Rectal smooth muscle tissue (tissue), 1 donor: ENCODE measurements at regions not wholly inside any gene's neighbourhood (a gene's known extent, or its start where the extent isn't known, plus 50 kb on each side); places are given as distances from the start of the nearest gene placed in this dataset.
A peak's percentile ranks its signal among the peaks of the same experiment; 100 is the strongest.
"Not testable (repeated sequence)": the region's sequence is repeated elsewhere in the genome, so short reads cannot be mapped to it uniquely, and the experiment has no call there.

Experiments
- H3K27ac ChIP-seq: one replicate; pipeline ENCODE4 v1.7.0; 2013; ENCODE audit warnings: low read depth, low read length, inconsistent platforms
- H3K27me3 ChIP-seq: one replicate; pipeline ENCODE4 v1.7.0; 2013; ENCODE audit warnings: low read length; ENCODE audit not compliant: control insufficient read depth, insufficient read depth
- H3K36me3 ChIP-seq: one replicate; pipeline ENCODE4 v1.7.0; 2013; ENCODE audit warnings: low read length; ENCODE audit not compliant: control insufficient read depth, insufficient read depth
- H3K4me1 ChIP-seq: one replicate; pipeline ENCODE4 v1.7.0; 2013; ENCODE audit warnings: low read length; ENCODE audit not compliant: control insufficient read depth, insufficient read depth
- H3K4me3 ChIP-seq: one replicate; pipeline ENCODE4 v1.7.0; 2013; ENCODE audit warnings: low read length
- H3K9ac ChIP-seq: one replicate; pipeline ENCODE4 v1.7.0; 2013; ENCODE audit warnings: low read length

DNA sequence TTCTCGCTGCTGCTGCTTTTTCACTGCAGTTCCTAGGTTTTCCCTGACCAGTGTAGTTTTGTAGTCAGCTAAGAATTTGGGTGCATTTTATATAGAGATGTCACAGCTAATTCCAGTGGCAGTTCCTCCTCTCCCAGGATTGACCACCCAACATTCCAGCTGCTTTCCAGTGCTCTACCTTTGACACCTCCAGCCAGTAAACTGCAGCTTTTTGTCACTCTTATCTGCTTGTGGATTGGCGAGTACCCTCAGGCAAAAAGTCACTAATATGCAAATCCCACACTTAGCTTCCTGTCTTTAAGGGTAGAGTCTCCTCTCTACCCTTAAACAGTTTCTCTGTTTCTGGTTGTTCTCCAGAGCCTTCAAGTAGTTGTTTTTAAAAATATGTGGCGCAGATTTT, 146.9 kb upstream of the KCNG1 start:
- no peaks in the 10 kb centered on the region for H3K27me3 ChIP-seq
- no peak overlapping the region for H3K4me3 ChIP-seq
- no peak overlapping the region for H3K9ac ChIP-seq
- no peak overlapping the region for H3K27ac ChIP-seq
- H3K4me1 ChIP-seq = no peaks in the 10 kb centered on the region
- no peaks in the 10 kb centered on the region for H3K36me3 ChIP-seq

DNA sequence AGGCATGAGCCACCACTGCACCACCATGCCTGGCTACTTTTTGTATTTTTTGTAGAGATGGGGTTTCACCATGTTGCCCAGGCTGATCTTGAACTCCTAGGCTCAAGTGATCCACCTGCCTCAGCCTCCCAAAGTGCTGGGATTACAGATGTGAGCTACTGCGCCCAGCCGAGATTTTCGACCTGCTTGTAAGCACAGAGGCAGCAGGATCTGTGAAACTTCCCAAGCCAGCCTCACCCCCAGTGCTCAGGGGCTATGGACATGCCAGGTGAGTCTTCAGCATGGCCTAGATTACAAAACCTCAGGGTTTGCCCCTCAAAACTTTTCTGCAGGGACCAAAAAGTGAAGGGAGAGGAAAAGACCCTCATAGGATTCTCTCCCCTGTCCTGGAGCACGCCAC, 145.0 kb upstream of the KCNG1 start:
- H3K27ac ChIP-seq, H3K4me3 ChIP-seq, H3K36me3 ChIP-seq, H3K27me3 ChIP-seq, H3K9ac ChIP-seq, H3K4me1 ChIP-seq: not testable (repeated sequence)

DNA sequence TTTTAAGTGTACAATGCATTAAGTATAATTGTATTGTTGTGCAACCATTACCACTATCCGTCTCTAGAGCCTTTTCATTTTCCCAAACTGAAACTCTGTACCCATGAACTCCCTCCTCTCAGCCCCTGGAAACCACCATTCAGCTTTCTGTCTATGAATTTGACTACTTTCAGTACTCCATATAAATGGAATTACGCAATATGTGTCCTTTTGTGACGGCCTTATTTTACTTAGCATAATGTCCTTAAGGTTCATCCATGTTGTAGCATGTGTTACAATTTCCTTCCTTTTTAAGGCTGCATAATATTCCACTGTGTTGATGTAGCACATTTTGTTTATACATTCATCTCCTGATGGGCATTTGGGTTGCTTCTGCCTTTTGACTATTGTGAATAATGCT, 143.6 kb upstream of the KCNG1 start:
- Histone ChIP-seq H3K27me3 (no peaks in the 10 kb centered on the region), H3K36me3 (no peaks in the 10 kb centered on the region), H3K4me1 (no peaks in the 10 kb centered on the region), H3K27ac (no peak overlapping the region), H3K9ac (no peak overlapping the region), H3K4me3 (no peak overlapping the region)

DNA sequence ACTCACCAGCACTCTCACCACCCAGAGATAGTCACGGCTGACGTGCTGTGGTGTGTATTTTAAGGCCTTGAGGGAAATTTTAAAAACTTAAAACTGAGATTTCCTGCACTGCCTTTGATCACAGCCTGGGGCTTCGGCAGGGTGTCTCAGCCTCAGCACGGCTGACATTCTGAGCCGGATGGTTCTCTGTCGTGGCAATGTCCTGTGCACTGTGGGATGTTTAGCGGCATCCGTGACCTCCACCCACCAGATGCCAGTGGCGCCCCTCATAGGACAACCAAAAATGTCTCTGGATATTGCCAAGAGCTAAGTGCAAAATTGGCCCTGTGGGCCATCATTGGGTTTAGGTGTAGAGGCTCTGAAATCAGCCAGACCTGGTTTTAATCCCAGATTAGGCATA, 142.2 kb upstream of the KCNG1 start:
- H3K9ac ChIP-seq = no peak overlapping the region
- H3K4me3 ChIP-seq = no peak overlapping the region
- no peaks in the 10 kb centered on the region for H3K4me1 ChIP-seq
- H3K27ac ChIP-seq = no peak overlapping the region
- H3K27me3 ChIP-seq = no peaks in the 10 kb centered on the region
- no peaks in the 10 kb centered on the region for H3K36me3 ChIP-seq

DNA sequence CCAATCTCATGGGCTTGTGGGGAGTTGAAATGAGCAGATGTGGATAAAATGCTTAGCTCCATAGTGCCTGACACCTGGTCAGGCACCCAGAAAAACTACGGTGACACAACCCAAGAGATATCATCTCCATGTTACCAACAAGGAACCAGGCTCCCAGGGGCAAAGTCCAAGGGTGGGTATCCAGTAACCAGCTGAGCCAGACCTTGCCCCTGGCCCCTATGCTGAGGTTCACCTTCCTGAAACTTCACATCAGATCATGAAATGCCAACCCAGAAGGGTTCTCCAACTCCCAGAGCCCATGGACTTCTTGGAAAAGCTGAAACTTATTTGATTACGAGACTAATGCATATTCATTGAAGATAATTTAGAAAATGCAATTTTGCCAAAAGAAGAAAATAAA, 141.8 kb upstream of the KCNG1 start:
- H3K4me1 ChIP-seq = no peaks in the 10 kb centered on the region
- H3K27ac ChIP-seq = no peak overlapping the region
- H3K36me3 ChIP-seq = no peaks in the 10 kb centered on the region
- no peaks in the 10 kb centered on the region for H3K27me3 ChIP-seq
- H3K9ac ChIP-seq = no peak overlapping the region
- H3K4me3 ChIP-seq = no peak overlapping the region

DNA sequence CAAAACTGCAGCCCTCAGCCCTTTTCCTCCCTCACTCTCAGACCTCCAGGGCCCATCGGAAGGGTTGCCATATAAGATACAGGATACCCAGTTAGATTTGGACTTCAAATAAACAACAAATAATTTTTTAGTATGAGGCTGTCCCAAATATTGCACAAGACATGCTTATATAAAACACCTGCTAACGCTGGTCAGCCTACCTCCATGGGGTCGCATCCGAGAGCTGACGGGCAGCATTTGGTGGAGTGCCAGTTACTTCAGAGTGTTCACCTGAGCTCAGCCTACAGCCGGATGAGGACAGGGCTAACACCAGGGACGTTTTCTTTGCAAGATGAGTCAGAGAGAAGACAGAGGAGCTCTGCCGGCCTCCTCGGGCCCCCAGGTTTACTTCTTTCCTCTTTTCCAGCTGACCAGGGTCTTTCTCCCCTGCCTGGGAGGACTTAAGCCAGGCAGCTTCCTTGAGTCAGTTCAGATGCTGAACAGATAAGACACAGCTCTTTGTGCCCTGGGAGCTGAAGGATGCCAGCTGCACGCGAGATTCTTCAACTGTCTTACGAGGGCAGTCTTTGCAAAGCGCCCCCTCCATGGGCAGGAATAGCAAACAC, 141.2 kb upstream of the KCNG1 start:
- H3K36me3 ChIP-seq = no peaks in the 10 kb centered on the region
- H3K27me3 ChIP-seq = no peaks in the 10 kb centered on the region
- no peak overlapping the region for H3K4me3 ChIP-seq
- H3K9ac ChIP-seq = no peak overlapping the region
- H3K4me1 ChIP-seq = no peaks in the 10 kb centered on the region
- no peak overlapping the region for H3K27ac ChIP-seq

DNA sequence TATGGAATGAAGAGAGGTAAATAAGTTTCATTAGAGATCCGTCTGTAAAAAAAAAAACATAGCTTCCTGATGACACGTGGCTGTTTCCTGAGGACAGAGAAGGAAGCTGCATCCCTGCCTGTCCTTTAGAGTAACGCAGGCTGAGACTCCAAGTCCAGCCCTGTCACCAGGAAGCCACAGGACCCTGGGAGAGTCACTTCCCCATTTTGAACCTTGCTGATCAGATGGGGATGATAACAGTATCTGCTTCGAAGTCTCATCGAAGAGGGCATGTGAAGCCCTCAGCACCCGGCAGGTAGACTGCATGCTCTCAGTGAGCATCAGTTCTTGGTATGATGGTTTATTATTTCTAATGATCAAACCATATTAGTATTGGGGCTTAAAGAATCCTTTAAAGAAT, 139.1 kb upstream of the KCNG1 start:
- Histone ChIP-seq H3K27me3 (no peaks in the 10 kb centered on the region), H3K9ac (no peak overlapping the region), H3K4me1 (no peaks in the 10 kb centered on the region), H3K4me3 (no peak overlapping the region), H3K36me3 (no peaks in the 10 kb centered on the region), H3K27ac (no peak overlapping the region)

DNA sequence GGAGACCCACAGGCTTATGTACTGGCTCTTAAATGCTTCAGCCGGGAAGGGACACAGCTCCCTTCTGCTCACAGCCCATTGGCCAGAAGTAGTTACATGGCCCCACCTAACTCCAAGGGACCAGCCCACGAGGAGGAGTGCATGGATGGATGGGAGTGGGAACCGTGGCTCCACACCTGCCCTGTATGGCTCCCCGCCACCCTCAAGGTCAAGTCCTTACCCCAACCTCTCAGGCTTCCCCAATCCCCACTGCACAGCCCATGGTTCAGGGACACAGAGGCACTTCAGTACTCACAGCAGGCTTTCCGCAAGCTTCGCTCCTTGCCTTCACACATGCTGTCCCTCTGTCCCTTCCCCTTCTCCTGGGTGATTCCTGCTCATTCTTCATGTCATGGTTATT, 137.9 kb upstream of the KCNG1 start:
- H3K4me3 ChIP-seq = no peak overlapping the region
- H3K36me3 ChIP-seq = no peaks in the 10 kb centered on the region

DNA sequence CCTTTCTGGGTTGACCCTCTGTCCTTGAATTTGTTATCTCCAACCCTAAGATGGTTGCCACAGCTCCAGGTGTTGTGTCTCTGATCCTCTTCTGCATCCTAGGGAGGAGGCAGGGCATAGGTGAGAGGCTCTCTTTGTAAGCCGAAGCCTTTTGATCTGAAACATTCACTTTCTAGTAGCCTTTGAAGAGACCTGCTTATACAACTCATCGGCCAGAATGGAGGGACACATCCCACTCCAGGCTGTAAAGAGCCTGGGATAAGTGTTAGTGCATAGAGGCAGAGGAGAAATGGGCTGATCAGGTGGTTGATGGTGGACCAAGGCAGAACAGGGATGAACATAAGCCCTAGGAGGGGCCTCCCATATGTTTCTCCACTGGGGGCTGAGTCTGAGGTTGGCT, 137.1 kb upstream of the KCNG1 start:
- H3K36me3 ChIP-seq = no peaks in the 10 kb centered on the region
- no peak overlapping the region for H3K27ac ChIP-seq
- peaks cover 7% of the 10 kb centered on the region for H3K4me1 ChIP-seq
- no peak overlapping the region for H3K9ac ChIP-seq
- H3K4me3 ChIP-seq = no peak overlapping the region
- no peaks in the 10 kb centered on the region for H3K27me3 ChIP-seq

More for the DNA sequence above, 137.9 kb upstream of the KCNG1 start:
- Histone ChIP-seq H3K27me3 (no peaks in the 10 kb centered on the region), H3K9ac (no peak overlapping the region), H3K27ac (no peak overlapping the region), H3K4me1 (peaks cover 7% of the 10 kb centered on the region)

DNA sequence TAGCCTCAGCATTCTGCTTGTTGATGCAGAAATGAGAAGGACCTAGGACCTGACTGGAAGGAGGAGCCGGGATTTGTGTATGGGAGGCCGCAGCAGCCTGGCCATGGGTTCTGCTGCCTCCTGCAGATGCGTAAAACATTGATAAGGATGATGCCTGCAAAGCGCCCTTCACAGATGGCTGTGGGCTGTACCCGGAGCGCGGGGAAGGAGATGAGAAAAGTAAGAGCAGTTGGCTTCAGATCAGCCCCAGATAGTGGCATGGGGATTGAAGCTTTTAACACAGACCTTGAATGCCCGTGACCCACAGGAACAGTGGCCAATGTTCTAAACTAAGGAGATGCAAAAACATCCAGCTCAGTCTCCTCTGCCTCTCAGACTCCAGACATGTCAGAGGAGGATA, 136.4 kb upstream of the KCNG1 start:
- no peaks in the 10 kb centered on the region for H3K27me3 ChIP-seq
- H3K36me3 ChIP-seq = no peaks in the 10 kb centered on the region
- H3K4me3 ChIP-seq = no peak overlapping the region
- H3K4me1 ChIP-seq = peaks cover 7% of the 10 kb centered on the region
- H3K9ac ChIP-seq = no peak overlapping the region
- no peak overlapping the region for H3K27ac ChIP-seq

DNA sequence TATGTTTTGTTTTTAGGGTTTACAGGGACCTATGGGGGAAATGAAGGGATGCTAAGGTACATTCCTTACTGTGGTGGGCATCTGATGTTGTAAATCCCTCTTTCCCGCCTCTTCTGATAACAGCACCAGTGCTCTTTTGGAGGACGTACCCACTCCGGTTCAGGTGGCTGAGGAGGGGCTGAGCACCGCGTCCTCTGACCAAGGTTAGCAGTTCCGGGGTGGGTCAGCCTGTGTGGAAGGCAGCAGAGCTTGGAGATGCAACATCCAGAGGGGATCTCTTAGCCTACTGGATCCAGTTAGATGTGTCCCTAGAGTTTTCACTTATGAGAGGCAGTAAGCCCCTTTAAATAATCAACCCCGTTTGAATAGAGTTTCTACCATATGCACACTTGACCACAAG, 135.3 kb upstream of the KCNG1 start:
- Histone ChIP-seq H3K4me1 (peaks cover 7% of the 10 kb centered on the region), H3K4me3 (no peak overlapping the region), H3K27ac (no peak overlapping the region), H3K36me3 (no peaks in the 10 kb centered on the region), H3K27me3 (no peaks in the 10 kb centered on the region), H3K9ac (no peak overlapping the region)

DNA sequence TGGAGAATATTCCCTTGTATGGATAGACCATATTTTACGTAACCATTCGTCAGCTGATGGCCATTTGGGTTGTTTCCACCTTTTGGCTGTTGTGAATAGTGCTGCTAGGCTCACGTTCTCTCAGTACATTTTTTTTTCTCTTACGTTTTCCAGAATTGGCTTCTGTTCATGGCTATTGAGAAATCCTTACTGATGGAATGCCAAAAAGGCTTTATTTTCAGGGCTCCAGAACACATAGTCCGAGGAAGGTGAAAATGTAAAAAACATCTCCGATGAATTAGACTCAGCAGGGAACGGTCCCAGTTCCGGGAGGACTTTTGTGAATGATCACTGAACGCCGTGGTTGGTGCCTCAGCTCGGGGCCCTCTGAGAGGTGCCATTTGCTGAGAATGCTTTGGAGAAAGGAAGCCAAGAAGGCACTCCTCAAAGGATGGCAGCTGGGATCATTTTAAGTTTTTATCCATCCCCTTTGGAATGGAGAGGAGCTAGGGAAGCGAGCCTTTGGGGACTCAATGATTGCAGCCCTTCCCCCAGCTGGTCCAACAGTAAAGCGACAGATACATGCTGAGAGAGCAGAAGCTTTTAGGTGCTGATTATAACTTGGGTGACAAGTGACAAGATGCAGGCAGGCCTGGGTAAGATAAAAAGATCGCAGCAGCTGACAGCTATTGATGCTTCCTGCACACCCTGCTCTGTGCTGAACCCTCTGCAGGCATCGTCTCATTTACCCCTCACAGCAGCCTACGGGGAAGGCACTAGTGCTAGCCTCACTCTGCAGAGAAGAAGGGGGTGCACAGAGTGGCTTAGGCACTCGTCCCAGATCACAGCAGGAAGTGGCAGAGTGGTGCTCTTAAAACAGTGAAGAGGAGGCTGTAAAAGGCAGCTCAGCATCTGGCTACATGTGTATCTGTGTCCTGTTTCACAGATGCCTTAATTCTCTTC, 133.4 kb upstream of the KCNG1 start:
- peak overlapping the region; percentile 24 for H3K4me3 ChIP-seq
- no peaks in the 10 kb centered on the region for H3K36me3 ChIP-seq
- H3K4me1 ChIP-seq = peaks cover 7% of the 10 kb centered on the region
- H3K9ac ChIP-seq = no peak overlapping the region
- H3K27me3 ChIP-seq = no peaks in the 10 kb centered on the region
- H3K27ac ChIP-seq = no peak overlapping the region
